ENCODE measurements at regions not wholly inside any gene's neighbourhood (a gene's known extent, or its start where the extent isn't known, plus 50 kb on each side); places are given as distances from the start of the nearest gene placed in this dataset.

DNA sequence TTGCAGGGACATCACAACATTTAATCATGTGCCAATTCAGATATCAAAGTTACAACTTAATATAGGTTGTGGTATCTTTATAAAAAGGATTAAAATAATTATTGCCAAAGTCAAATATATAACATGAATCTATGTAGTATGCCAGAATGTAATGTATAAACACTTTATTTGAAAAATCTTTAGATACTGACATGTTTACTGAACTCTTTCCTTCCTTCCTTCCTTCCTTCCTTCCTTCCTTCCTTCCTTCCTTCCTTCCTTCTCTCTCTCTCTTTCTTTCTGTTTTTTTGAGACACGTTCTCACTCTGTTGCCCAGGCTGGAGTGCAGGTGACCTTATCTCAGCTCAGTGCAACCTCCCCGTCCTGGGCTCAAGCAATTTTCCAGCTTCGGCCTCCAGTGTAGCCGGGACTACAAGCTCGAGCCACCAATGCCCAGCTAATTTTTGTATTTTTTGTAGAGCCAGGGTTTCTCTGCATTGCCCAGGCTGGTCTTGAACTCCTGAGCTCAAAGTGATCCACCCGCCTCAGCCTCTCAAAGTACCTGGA, 496.8 kb upstream of the CITED2 start:
- Histone ChIP-seq H3K36me3 (ENCODE audit: insufficient read depth, insufficient read length, low read length) (no peaks in the 10 kb centered on the region), H3K4me3 (ENCODE audit: insufficient read length, low read depth) (no peak overlapping the region), H3K9me3 (ENCODE audit: insufficient read depth, low read length) (no peaks in the 10 kb centered on the region), H3K9ac (ENCODE audit: insufficient read length, low read depth) (no peak overlapping the region), H3K27me3 (ENCODE audit: insufficient read depth, insufficient read length) (no peaks in the 10 kb centered on the region), H3K4me1 (ENCODE audit: insufficient read depth, insufficient read length) (no peaks in the 10 kb centered on the region)
- no peak for TF ChIP-seq SUZ12 (IDR thresholded peaks at IDR 0.05; ENCODE audit: extremely low read depth, insufficient read depth, insufficient read length)
- TF ChIP-seq YY1 (IDR thresholded peaks at IDR 0.05; ENCODE audit: insufficient read depth, insufficient read length), result no peak
- no peak for TF ChIP-seq ZNF274 (IDR thresholded peaks at IDR 0.05; ENCODE audit: low read depth, low read length)
- no peak for DNase-seq (ENCODE audit: low read depth, low spot score)

DNA sequence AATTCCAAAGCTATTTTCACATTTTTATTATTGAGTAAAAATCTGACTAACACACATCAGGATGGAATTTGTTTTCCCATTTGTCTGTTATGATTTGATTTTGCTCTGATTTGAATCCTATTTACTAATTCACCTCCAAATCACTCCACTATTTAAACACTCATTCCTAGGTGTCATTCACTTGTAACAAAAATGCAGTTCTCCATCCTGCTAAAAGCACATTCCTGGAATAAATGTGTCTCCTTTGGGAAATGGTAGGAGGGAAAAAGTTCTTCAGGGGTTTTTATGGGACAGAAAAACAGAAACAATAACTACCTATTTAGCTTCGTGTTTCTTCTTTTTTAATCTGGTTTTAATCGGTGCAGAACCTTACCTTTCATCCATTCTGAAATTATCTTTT, 494.1 kb upstream of the CITED2 start:
- no peak overlapping the region for H3K9ac ChIP-seq (ENCODE audit: insufficient read length, low read depth)
- no peaks in the 10 kb centered on the region for H3K36me3 ChIP-seq (ENCODE audit: insufficient read depth, insufficient read length, low read length)
- H3K4me1 ChIP-seq (ENCODE audit: insufficient read depth, insufficient read length), result no peaks in the 10 kb centered on the region
- no peaks in the 10 kb centered on the region for H3K9me3 ChIP-seq (ENCODE audit: insufficient read depth, low read length)
- no peaks in the 10 kb centered on the region for H3K27me3 ChIP-seq (ENCODE audit: insufficient read depth, insufficient read length)
- no peak for TF ChIP-seq SUZ12 (IDR thresholded peaks at IDR 0.05; ENCODE audit: extremely low read depth, insufficient read depth, insufficient read length)
- H3K4me3 ChIP-seq (ENCODE audit: insufficient read length, low read depth), result no peak overlapping the region
- no peak for DNase-seq (ENCODE audit: low read depth, low spot score)

DNA sequence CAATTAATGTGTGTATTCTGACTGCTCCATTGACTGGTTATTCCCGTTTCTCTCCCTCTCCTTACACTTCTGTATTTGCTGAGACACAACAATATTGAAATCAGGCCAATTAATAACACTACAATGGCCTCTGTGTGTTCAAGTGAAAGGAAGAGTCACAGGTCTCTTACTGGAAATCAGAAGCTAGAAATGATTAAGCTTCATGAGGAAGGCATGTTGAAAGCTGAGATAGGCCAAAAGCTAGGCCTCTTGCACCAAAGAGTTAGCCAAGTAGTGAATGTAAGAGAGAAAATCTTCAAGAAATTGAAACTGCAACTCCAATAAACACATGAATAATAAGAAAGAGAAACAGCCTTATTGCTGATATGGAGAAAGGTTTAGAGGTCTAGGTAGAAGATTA, 489.5 kb upstream of the CITED2 start:
- no peak for TF ChIP-seq ZNF274 (IDR thresholded peaks at IDR 0.05; ENCODE audit: low read depth, low read length)
- TF ChIP-seq SUZ12 (IDR thresholded peaks at IDR 0.05; ENCODE audit: extremely low read depth, insufficient read depth, insufficient read length), result no peak
- TF ChIP-seq YY1 (IDR thresholded peaks at IDR 0.05; ENCODE audit: insufficient read depth, insufficient read length), result no peak
- no peak overlapping the region for H3K9ac ChIP-seq (ENCODE audit: insufficient read length, low read depth)
- no peak overlapping the region for H3K4me3 ChIP-seq (ENCODE audit: insufficient read length, low read depth)
- H3K36me3 ChIP-seq (ENCODE audit: insufficient read depth, insufficient read length, low read length), result no peaks in the 10 kb centered on the region
- no peaks in the 10 kb centered on the region for H3K4me1 ChIP-seq (ENCODE audit: insufficient read depth, insufficient read length)
- H3K27me3 ChIP-seq (ENCODE audit: insufficient read depth, insufficient read length), result no peaks in the 10 kb centered on the region
- H3K9me3 ChIP-seq (ENCODE audit: insufficient read depth, low read length), result no peaks in the 10 kb centered on the region; the same call in 1 of the 2 replicates
- no peak for DNase-seq (ENCODE audit: low read depth, low spot score)

DNA sequence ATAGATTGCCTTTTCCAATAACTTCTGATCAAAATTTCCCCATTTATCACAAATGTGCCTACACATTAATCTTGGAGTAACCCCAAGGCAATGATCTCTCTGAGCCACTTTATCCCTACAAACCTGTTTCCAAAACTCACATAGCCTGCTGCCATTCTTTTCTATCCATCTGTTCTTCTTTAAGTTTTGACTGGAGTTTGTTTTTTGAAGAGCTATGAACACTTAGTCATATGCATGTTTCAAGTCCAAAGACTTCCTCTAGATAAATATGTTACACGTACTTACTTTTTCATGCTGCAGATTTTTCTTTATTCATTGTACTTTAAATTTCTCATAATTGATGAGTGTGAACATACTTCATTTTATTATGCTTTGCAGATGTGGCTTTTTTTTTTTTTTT, 488.9 kb upstream of the CITED2 start:
- H3K27me3 ChIP-seq (ENCODE audit: insufficient read depth, insufficient read length), result no peaks in the 10 kb centered on the region
- no peak for TF ChIP-seq SUZ12 (IDR thresholded peaks at IDR 0.05; ENCODE audit: extremely low read depth, insufficient read depth, insufficient read length)
- TF ChIP-seq ZNF274 (IDR thresholded peaks at IDR 0.05; ENCODE audit: low read depth, low read length), result no peak
- TF ChIP-seq YY1 (IDR thresholded peaks at IDR 0.05; ENCODE audit: insufficient read depth, insufficient read length), result no peak
- no peaks in the 10 kb centered on the region for H3K36me3 ChIP-seq (ENCODE audit: insufficient read depth, insufficient read length, low read length)
- no peak overlapping the region for H3K9ac ChIP-seq (ENCODE audit: insufficient read length, low read depth)
- no peaks in the 10 kb centered on the region for H3K4me1 ChIP-seq (ENCODE audit: insufficient read depth, insufficient read length)
- no peaks in the 10 kb centered on the region; the same call in 1 of the 2 replicates for H3K9me3 ChIP-seq (ENCODE audit: insufficient read depth, low read length)
- DNase-seq (ENCODE audit: low read depth, low spot score), result no peak
- no peak overlapping the region for H3K4me3 ChIP-seq (ENCODE audit: insufficient read length, low read depth)

DNA sequence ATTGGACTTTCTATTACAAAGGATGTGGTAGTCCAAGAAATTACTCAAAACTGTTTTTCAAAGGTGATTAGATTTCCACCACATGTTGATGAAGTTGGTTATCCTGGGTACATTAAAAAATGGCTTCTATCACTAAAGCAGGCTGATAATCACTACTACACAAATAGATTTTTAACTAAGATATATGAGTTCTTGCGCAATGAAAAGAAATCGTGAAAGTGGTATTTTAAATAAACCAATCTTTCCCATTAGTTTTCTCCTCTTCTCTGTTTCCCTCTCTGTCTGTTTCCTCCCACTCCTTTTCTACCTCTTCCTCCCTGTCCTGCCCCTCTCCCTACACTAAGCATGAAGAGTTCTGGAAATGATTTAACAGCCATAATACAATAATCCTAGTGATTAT, 487.9 kb upstream of the CITED2 start:
- Histone ChIP-seq H3K4me1 (ENCODE audit: insufficient read depth, insufficient read length) (no peaks in the 10 kb centered on the region), H3K9ac (ENCODE audit: insufficient read length, low read depth) (no peak overlapping the region), H3K9me3 (ENCODE audit: insufficient read depth, low read length) (no peaks in the 10 kb centered on the region; the same call in 1 of the 2 replicates), H3K4me3 (ENCODE audit: insufficient read length, low read depth) (no peak overlapping the region), H3K27me3 (ENCODE audit: insufficient read depth, insufficient read length) (no peaks in the 10 kb centered on the region), H3K36me3 (ENCODE audit: insufficient read depth, insufficient read length, low read length) (no peaks in the 10 kb centered on the region)
- no peak for TF ChIP-seq ZNF274 (IDR thresholded peaks at IDR 0.05; ENCODE audit: low read depth, low read length)
- TF ChIP-seq YY1 (IDR thresholded peaks at IDR 0.05; ENCODE audit: insufficient read depth, insufficient read length), result no peak
- no peak for TF ChIP-seq SUZ12 (IDR thresholded peaks at IDR 0.05; ENCODE audit: extremely low read depth, insufficient read depth, insufficient read length)
- DNase-seq (ENCODE audit: low read depth, low spot score), result no peak

DNA sequence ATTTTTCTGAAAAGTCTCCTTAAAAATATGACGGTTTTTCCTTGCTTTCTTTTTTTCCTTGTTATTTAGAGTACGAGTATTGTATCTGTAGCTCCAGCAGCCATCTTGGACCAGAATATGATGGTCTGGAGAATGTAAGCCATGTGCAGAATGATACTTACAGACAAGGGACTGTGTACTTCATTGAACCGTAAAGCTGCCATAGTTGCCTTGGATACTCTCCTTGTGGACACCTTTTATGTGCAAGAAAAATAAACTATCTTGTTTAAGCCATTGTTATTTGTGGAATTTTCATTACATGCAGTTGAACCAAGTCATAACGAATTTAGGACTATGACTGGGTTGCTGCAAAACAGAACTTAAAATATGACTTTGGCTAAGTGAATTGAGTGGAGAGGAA, 485.8 kb upstream of the CITED2 start:
- no peaks in the 10 kb centered on the region for H3K4me1 ChIP-seq (ENCODE audit: insufficient read depth, insufficient read length)
- no peak overlapping the region for H3K4me3 ChIP-seq (ENCODE audit: insufficient read length, low read depth)
- H3K36me3 ChIP-seq (ENCODE audit: insufficient read depth, insufficient read length, low read length), result no peaks in the 10 kb centered on the region
- no peak overlapping the region for H3K9ac ChIP-seq (ENCODE audit: insufficient read length, low read depth)
- no peaks in the 10 kb centered on the region for H3K27me3 ChIP-seq (ENCODE audit: insufficient read depth, insufficient read length)
- no peaks in the 10 kb centered on the region; the same call in 1 of the 2 replicates for H3K9me3 ChIP-seq (ENCODE audit: insufficient read depth, low read length)
- no peak for DNase-seq (ENCODE audit: low read depth, low spot score)
- no peak for TF ChIP-seq YY1 (IDR thresholded peaks at IDR 0.05; ENCODE audit: insufficient read depth, insufficient read length)
- TF ChIP-seq SUZ12 (IDR thresholded peaks at IDR 0.05; ENCODE audit: extremely low read depth, insufficient read depth, insufficient read length), result no peak
- no peak for TF ChIP-seq ZNF274 (IDR thresholded peaks at IDR 0.05; ENCODE audit: low read depth, low read length)

DNA sequence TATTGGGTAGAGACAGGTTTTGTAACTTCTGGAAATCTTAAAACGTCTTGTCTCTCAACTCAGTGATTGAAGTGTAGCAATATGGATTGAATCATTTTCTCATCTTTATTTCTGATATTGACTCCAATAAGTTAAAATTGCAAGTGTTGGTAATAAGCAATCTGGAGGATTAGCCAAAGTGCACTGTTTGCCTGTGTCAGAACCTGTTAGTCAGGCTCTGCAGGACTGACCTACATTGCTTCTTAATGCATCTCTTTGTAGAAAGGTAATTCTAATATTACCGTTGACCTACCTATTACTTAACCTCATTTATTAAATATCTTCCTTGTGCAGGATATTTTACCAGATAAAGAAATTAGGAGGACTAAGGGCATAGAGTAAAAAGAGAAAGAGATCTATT, 484.0 kb upstream of the CITED2 start:
- H3K27me3 ChIP-seq (ENCODE audit: insufficient read depth, insufficient read length), result no peaks in the 10 kb centered on the region
- H3K9ac ChIP-seq (ENCODE audit: insufficient read length, low read depth), result no peak overlapping the region
- H3K9me3 ChIP-seq (ENCODE audit: insufficient read depth, low read length), result no peaks in the 10 kb centered on the region; the same call in 1 of the 2 replicates
- no peak for TF ChIP-seq SUZ12 (IDR thresholded peaks at IDR 0.05; ENCODE audit: extremely low read depth, insufficient read depth, insufficient read length)
- no peaks in the 10 kb centered on the region for H3K4me1 ChIP-seq (ENCODE audit: insufficient read depth, insufficient read length)
- no peak overlapping the region for H3K4me3 ChIP-seq (ENCODE audit: insufficient read length, low read depth)
- no peaks in the 10 kb centered on the region for H3K36me3 ChIP-seq (ENCODE audit: insufficient read depth, insufficient read length, low read length)
- DNase-seq (ENCODE audit: low read depth, low spot score), result no peak

DNA sequence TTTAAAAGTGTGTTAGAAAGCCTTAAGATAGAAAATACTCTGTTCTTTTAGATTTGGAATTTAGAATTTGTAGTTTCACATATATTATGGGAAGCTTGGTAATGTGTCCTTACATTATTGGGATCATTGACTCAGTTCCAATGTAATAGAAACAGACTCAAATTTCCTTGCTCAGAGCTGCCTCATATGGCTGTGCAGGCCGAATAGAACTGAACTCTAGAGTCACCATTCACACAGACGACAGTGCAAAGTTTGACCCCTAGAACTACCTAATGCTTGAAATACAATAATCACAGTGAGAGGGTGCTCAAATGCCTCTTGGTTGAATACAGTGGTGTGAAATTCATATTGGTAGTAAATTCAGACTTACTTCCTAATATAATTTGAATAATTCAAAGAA, 482.7 kb upstream of the CITED2 start:
- no peak for DNase-seq (ENCODE audit: low read depth, low spot score)
- H3K27me3 ChIP-seq (ENCODE audit: insufficient read depth, insufficient read length), result no peaks in the 10 kb centered on the region
- no peaks in the 10 kb centered on the region for H3K36me3 ChIP-seq (ENCODE audit: insufficient read depth, insufficient read length, low read length)
- TF ChIP-seq ZNF274 (IDR thresholded peaks at IDR 0.05; ENCODE audit: low read depth, low read length), result no peak
- TF ChIP-seq YY1 (IDR thresholded peaks at IDR 0.05; ENCODE audit: insufficient read depth, insufficient read length), result no peak
- TF ChIP-seq SUZ12 (IDR thresholded peaks at IDR 0.05; ENCODE audit: extremely low read depth, insufficient read depth, insufficient read length), result no peak
- H3K4me1 ChIP-seq (ENCODE audit: insufficient read depth, insufficient read length), result no peaks in the 10 kb centered on the region
- H3K4me3 ChIP-seq (ENCODE audit: insufficient read length, low read depth), result no peak overlapping the region
- no peaks in the 10 kb centered on the region; the same call in 1 of the 2 replicates for H3K9me3 ChIP-seq (ENCODE audit: insufficient read depth, low read length)
- no peak overlapping the region for H3K9ac ChIP-seq (ENCODE audit: insufficient read length, low read depth)
